ENCODE measurements at regions not wholly inside any gene's neighbourhood (a gene's known extent, or its start where the extent isn't known, plus 50 kb on each side); places are given as distances from the start of the nearest gene placed in this dataset.
"Not testable (repeated sequence)": the region's sequence is repeated elsewhere in the genome, so short reads cannot be mapped to it uniquely, and the experiment has no call there.

DNA sequence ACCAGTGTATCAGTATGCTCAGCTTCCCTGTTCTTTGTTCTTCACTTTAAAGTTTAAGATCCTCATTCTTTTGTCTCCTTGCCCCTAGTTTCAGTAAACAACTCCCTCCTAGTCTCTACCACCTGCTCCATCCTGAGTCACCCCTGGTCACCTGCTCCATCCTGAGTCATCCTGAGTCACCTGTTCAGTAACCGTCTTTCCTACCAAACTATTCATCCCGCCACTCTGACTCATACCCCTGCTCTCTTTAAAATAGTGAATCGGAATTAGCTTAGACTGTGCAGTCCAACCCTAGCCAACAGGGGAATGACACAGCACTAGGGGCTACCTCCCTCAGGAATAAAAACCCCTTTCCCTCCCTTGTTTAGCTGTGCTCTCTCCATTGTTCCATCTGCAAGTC, 888.1 kb upstream of the MDGA2 start:
- POLR2A ChIA-PET (ENCODE audit: low non-redundant PET), result no interaction called here
- Histone ChIP-seq H3K4me1 (ENCODE audit: insufficient read depth, low read length, poor library complexity, severe bottlenecking) (peaks cover 3% of the 10 kb centered on the region), H3K27ac (ENCODE audit: low read depth, low read length, poor library complexity, severe bottlenecking) (no peak overlapping the region), H3K27me3 (replicated peaks; ENCODE audit: insufficient read depth, low read depth, low read length, poor library complexity) (no peaks in the 10 kb centered on the region), H3K36me3 (ENCODE audit: insufficient read depth, low read length, poor library complexity, severe bottlenecking) (no peaks in the 10 kb centered on the region), H3K4me3 (ENCODE audit: low read depth, low read length, poor library complexity, severe bottlenecking) (no peak overlapping the region), H3K9me3 (ENCODE audit: low read depth, low read length, poor library complexity, severe bottlenecking) (peaks cover 11% of the 10 kb centered on the region)
- no TSS peak for BruUV-seq (replicated peaks)
- intact Hi-C loops (cut with micrococcal nuclease; ENCODE audit: unreplicated experiment), result no loop called here
- CTCF ChIA-PET, result no interaction called here
- DNase-seq (ENCODE audit: low spot score), result no peak
- TF ChIP-seq CTCF (conservative IDR thresholded peaks at IDR 0.05; ENCODE audit: low read depth, low read length) (no peak), EZH2 (IDR thresholded peaks at IDR 0.05; ENCODE audit: borderline replicate concordance, low read depth, low read length, poor library complexity, severe bottlenecking) (no peak)

GRCh38 chr14:48561438-48561837, 886.0 kb upstream of the MDGA2 start:
- BruUV-seq (replicated peaks); H3K27ac ChIP-seq (ENCODE audit: low read depth, low read length, poor library complexity, severe bottlenecking): not testable (repeated sequence)
- DNase-seq (ENCODE audit: low spot score), result peak; percentile 33

DNA sequence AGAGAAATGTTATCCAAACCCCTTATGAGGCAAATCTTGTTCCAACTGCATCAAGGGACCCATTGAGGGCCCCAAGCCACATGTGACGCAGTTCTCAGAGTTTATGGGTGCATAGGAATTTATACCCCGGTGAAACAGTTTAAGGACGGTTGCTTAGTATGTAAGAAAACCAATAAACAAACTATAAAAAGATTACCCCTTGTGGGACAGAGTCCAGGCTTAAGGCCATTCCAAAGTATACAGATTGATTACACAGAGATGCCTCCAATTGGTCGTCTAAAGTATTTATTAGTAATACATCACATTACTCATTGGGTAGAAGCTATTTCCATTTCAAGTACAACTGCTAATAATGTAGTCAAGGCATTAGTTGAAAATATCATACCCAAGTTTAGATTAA, 885.0 kb upstream of the MDGA2 start:
- no peaks in the 10 kb centered on the region for H3K4me1 ChIP-seq (ENCODE audit: insufficient read depth, low read length, poor library complexity, severe bottlenecking)
- TF ChIP-seq CTCF (conservative IDR thresholded peaks at IDR 0.05; ENCODE audit: low read depth, low read length) (no peak), EZH2 (IDR thresholded peaks at IDR 0.05; ENCODE audit: borderline replicate concordance, low read depth, low read length, poor library complexity, severe bottlenecking) (no peak)

More at GRCh38 chr14:48561438-48561837, 886.0 kb upstream of the MDGA2 start:
- H3K4me3 ChIP-seq (ENCODE audit: low read depth, low read length, poor library complexity, severe bottlenecking); H3K4me1 ChIP-seq (ENCODE audit: insufficient read depth, low read length, poor library complexity, severe bottlenecking); H3K36me3 ChIP-seq (ENCODE audit: insufficient read depth, low read length, poor library complexity, severe bottlenecking); H3K27me3 ChIP-seq (replicated peaks; ENCODE audit: insufficient read depth, low read depth, low read length, poor library complexity); intact Hi-C loops (cut with micrococcal nuclease; ENCODE audit: unreplicated experiment); POLR2A ChIA-PET (ENCODE audit: low non-redundant PET); CTCF ChIA-PET: not testable (repeated sequence)
- peaks cover 11% of the 10 kb centered on the region for H3K9me3 ChIP-seq (ENCODE audit: low read depth, low read length, poor library complexity, severe bottlenecking)

DNA sequence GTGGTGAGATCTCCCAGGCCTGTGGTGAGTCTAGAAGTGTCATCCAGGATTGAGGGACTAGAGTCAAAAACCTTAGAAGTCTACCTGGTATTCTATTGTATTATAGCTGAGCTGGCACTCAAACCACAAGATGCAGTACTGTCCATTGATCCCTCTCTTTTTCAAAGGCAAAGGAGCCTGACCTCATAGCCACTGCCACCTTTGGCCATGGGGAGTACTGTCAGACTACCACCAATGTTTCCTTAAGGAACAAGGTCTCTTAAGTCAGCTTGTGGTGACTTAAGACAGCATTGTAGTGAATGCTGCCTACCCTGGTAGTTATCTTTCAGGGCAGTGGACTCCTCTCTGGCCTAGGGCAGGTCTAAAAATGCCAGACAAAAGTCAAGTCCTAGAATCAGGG, 878.0 kb upstream of the MDGA2 start:
- Histone ChIP-seq H3K9me3 (ENCODE audit: low read depth, low read length, poor library complexity, severe bottlenecking) (no peaks in the 10 kb centered on the region), H3K4me1 (ENCODE audit: insufficient read depth, low read length, poor library complexity, severe bottlenecking) (no peaks in the 10 kb centered on the region), H3K27ac (ENCODE audit: low read depth, low read length, poor library complexity, severe bottlenecking) (no peak overlapping the region), H3K27me3 (replicated peaks; ENCODE audit: insufficient read depth, low read depth, low read length, poor library complexity) (no peaks in the 10 kb centered on the region), H3K36me3 (ENCODE audit: insufficient read depth, low read length, poor library complexity, severe bottlenecking) (no peaks in the 10 kb centered on the region), H3K4me3 (ENCODE audit: low read depth, low read length, poor library complexity, severe bottlenecking) (no peak overlapping the region)
- POLR2A ChIA-PET (ENCODE audit: low non-redundant PET), result no interaction called here
- BruUV-seq (replicated peaks), result no TSS peak
- CTCF ChIA-PET, result no interaction called here
- intact Hi-C loops (cut with micrococcal nuclease; ENCODE audit: unreplicated experiment), result no loop called here
- DNase-seq (ENCODE audit: low spot score), result no peak
- TF ChIP-seq CTCF (conservative IDR thresholded peaks at IDR 0.05; ENCODE audit: low read depth, low read length) (no peak), EZH2 (IDR thresholded peaks at IDR 0.05; ENCODE audit: borderline replicate concordance, low read depth, low read length, poor library complexity, severe bottlenecking) (no peak)

More for the DNA sequence above, 885.0 kb upstream of the MDGA2 start:
- BruUV-seq (replicated peaks), result no TSS peak
- CTCF ChIA-PET, result no interaction called here
- no peak overlapping the region for H3K27ac ChIP-seq (ENCODE audit: low read depth, low read length, poor library complexity, severe bottlenecking)
- H3K4me3 ChIP-seq (ENCODE audit: low read depth, low read length, poor library complexity, severe bottlenecking), result no peak overlapping the region
- POLR2A ChIA-PET (ENCODE audit: low non-redundant PET), result no interaction called here
- intact Hi-C loops (cut with micrococcal nuclease; ENCODE audit: unreplicated experiment), result no loop called here
- H3K9me3 ChIP-seq (ENCODE audit: low read depth, low read length, poor library complexity, severe bottlenecking), result peaks cover 11% of the 10 kb centered on the region
- H3K27me3 ChIP-seq (replicated peaks; ENCODE audit: insufficient read depth, low read depth, low read length, poor library complexity), result no peaks in the 10 kb centered on the region
- no peaks in the 10 kb centered on the region for H3K36me3 ChIP-seq (ENCODE audit: insufficient read depth, low read length, poor library complexity, severe bottlenecking)
- DNase-seq (ENCODE audit: low spot score), result no peak
